SU-DHL-6 (cell line): ENCODE measurements at regions not wholly inside any gene's neighbourhood (a gene's known extent, or its start where the extent isn't known, plus 50 kb on each side); places are given as distances from the start of the nearest gene placed in this dataset.

Experiments used
- CTCF ChIP-seq: fragments of 200-600 bp; sonication (generic); IDR thresholded peaks from one replicate; pipeline ENCODE4 v1.5.1; 2017; ENCODE audit warnings: antibody characterized with exemption, mild to moderate bottlenecking, low read length, moderate library complexity; ENCODE audit not compliant: insufficient read depth, poor library complexity, severe bottlenecking
- EZH2phosphoT487 ChIP-seq: fragments of 200-600 bp; sonication (generic), shearing (Covaris generic); conservative IDR thresholded peaks from 2 replicates; pipeline ENCODE4 v1.6.1; 2018; ENCODE audit warnings: mild to moderate bottlenecking, antibody characterized with exemption, low read length, moderate library complexity, mixed read lengths

GRCh38 chr18:10374636-10375293 lies 79.7 kb upstream of the APCDD1 start:
- no peak for TF ChIP-seq CTCF
- no peak for TF ChIP-seq EZH2phosphoT487
